ENCODE measurements at regions not wholly inside any gene's neighbourhood (a gene's known extent, or its start where the extent isn't known, plus 50 kb on each side); places are given as distances from the start of the nearest gene placed in this dataset.

GRCh38 chr16:86045591-86045971, 146.6 kb downstream of the IRF8 start:
- no peak overlapping the region for H2AFZ ChIP-seq (ENCODE audit: control insufficient read depth, low read depth, low read length)
- FAIRE-seq (no peak), ATAC-seq (no peak), DNase-seq (ENCODE audit: low read depth, low spot score) (no peak)
- H3K4me2 ChIP-seq (ENCODE audit: control insufficient read depth, insufficient read depth) = no peak overlapping the region
- no TSS peak for BruUV-seq (replicated peaks)
- H3K9me3 ChIP-seq (replicated peaks; ENCODE audit: control insufficient read depth, insufficient read depth, low read length) = no peaks in the 10 kb centered on the region
- ChIA-PET CTCF (interaction anchor here (0.6 to 1.0 kb wide), 3 partner anchors 242 to 472 kb away, joined by 3 to 4 read pairs (median 4); no protein-coding TSS in a partner anchor), POLR2A (no interaction called here), SMC1A (ENCODE audit: uncharacterized antibody, unreplicated experiment) (no interaction called here), RAD21 (ENCODE audit: unreplicated experiment) (no interaction called here)
- no peak overlapping the region for H3K4me3 ChIP-seq
- H3K9ac ChIP-seq (ENCODE audit: control insufficient read depth, insufficient read depth, low read length) = no peak overlapping the region
- no peak overlapping the region for H3K27ac ChIP-seq (ENCODE audit: control insufficient read depth, insufficient read depth)
- intact Hi-C loops (cut with micrococcal nuclease; ENCODE audit: unreplicated experiment) (loop anchor here (10.0 kb wide), 1 partner anchor 469 kb away; the partner anchor contains the start of gene FOXF1), in situ Hi-C loops (cut with MboI) (loop anchor here (10.0 kb wide), 1 partner anchor 469 kb away; the partner anchor contains the start of gene FOXF1)
- H3K36me3 ChIP-seq (ENCODE audit: control insufficient read depth in 2 of 2, insufficient read depth in 2 of 2, low read length in 1 of 2) = no peaks in the 10 kb centered on the region
- TF ChIP-seq, protein P1, sequence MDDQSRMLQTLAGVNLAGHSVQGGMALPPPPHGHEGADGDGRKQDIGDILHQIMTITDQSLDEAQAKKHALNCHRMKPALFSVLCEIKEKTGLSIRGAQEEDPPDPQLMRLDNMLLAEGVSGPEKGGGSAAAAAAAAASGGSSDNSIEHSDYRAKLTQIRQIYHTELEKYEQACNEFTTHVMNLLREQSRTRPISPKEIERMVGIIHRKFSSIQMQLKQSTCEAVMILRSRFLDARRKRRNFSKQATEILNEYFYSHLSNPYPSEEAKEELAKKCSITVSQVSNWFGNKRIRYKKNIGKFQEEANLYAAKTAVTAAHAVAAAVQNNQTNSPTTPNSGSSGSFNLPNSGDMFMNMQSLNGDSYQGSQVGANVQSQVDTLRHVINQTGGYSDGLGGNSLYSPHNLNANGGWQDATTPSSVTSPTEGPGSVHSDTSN (IDR thresholded peaks at IDR 0.05; ENCODE audit: insufficient replicate concordance, low read depth, low read length) = no peak
- TF ChIP-seq SREBF2 (IDR thresholded peaks at IDR 0.05; ENCODE audit: low read length) (no peak), CREB1 (IDR thresholded peaks at IDR 0.05; ENCODE audit: low read depth) (no peak), PAX8 (IDR thresholded peaks at IDR 0.05) (no peak), YY1 (IDR thresholded peaks at IDR 0.05; ENCODE audit: low read depth, low read length) (no peak), PKNOX1 (IDR thresholded peaks at IDR 0.05) (no peak), IKZF1 (conservative IDR thresholded peaks at IDR 0.05) (no peak), NRF1 (conservative IDR thresholded peaks at IDR 0.05; ENCODE audit: low read depth, low read length) (no peak), TARDBP (IDR thresholded peaks at IDR 0.05; ENCODE audit: borderline replicate concordance) (no peak), NR2C1 (IDR thresholded peaks at IDR 0.05) (no peak), HSF1 (IDR thresholded peaks at IDR 0.05; ENCODE audit: low read depth, low read length) (no peak), EZH2 (IDR thresholded peaks at IDR 0.05; ENCODE audit: borderline replicate concordance, control insufficient read depth, low read depth, low read length) (no peak), BRCA1 (IDR thresholded peaks at IDR 0.05; ENCODE audit: low read depth, low read length) (no peak), E4F1 (IDR thresholded peaks at IDR 0.05; ENCODE audit: borderline replicate concordance, partially characterized antibody) (no peak), JUND (IDR thresholded peaks at IDR 0.05; ENCODE audit: low read depth, low read length) (no peak), BCL3 (IDR thresholded peaks at IDR 0.05; ENCODE audit: borderline replicate concordance, insufficient read depth, low read depth, low read length, poor library complexity, severe bottlenecking) (no peak), IRF4 (IDR thresholded peaks at IDR 0.05; ENCODE audit: low read depth, low read length) (no peak), WRNIP1 (IDR thresholded peaks at IDR 0.05; ENCODE audit: borderline replicate concordance, low read depth, low read length) (no peak)
- no peaks in the 10 kb centered on the region for H3K4me1 ChIP-seq (ENCODE audit: control insufficient read depth, insufficient read depth, low read length)
- no peaks in the 10 kb centered on the region for H3K79me2 ChIP-seq (ENCODE audit: control insufficient read depth, insufficient read depth, low read length)
- no peaks in the 10 kb centered on the region for H4K20me1 ChIP-seq (ENCODE audit: control insufficient read depth, insufficient read depth)
- peaks cover 3 to 8% of the 10 kb centered on the region in 2 experiments; a peak in 2 of 4 replicates for H3K27me3 ChIP-seq (replicated peaks in 1 of 2; ENCODE audit: control insufficient read depth in 2 of 2, insufficient read depth in 2 of 2, low read length in 1 of 2)
- 60% methylated on average over 7 of the region's 8 CpGs for WGBS (ENCODE audit: insufficient coverage, insufficient replicate concordance, low lambda C conversion rate, missing lambda C conversion rate)

Measured in GM12878 (cell line).